Left colon (tissue), 2 donors: ENCODE measurements at regions not wholly inside any gene's neighbourhood (a gene's known extent, or its start where the extent isn't known, plus 50 kb on each side); places are given as distances from the start of the nearest gene placed in this dataset.
"Not testable (repeated sequence)": the region's sequence is repeated elsewhere in the genome, so short reads cannot be mapped to it uniquely, and the experiment has no call there.

ENCODE experiments used
- ATAC-seq: fragments of 200-7000 bp; cut with Tn5 transposase; one replicate; pipeline ENCODE4 v1.9.1; 2020; ENCODE audit warnings: mild to moderate bottlenecking, moderate library complexity
- DNase-seq, 2 donors: peaks; one replicate each; pipeline ENCODE4 v3.0.0-alpha.2; 2020
- intact Hi-C, 2 donors: fragments of 100-400 bp; cut with DNase I in 1 of 2; cut with micrococcal nuclease in 1 of 2; formaldehyde crosslinking; loops; one replicate each; pipeline versions ENCODE4 v1.11.2 to v1.14.0; 2022; cut with DNase I, micrococcal nuclease
- donor health status: DM: no; HTN: no; CAD: no.
- donor health status: DM: yes; HTN: yes; CAD: no.

DNA sequence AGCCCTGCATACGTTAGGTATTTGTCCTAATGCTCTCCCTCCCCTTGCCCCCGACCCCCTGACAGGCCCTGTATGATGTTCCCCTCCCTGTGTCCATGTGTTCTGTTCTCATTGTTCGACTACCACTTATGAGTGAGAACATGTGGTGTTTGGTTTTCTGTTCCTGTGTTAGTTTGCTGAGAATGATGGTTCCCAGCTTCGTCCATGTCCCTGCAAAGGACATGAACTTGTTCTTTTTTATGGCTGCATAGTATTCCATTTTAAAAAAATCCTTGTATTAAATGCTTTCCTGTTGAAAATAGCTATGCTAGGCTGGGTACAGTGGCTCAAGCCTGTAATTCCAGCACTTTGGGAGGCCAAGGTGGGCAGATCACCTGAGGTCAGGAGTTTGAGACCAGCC, 232.2 kb downstream of the RPLP1 start:
- intact Hi-C loops, DNase-seq, ATAC-seq: not testable (repeated sequence)

DNA sequence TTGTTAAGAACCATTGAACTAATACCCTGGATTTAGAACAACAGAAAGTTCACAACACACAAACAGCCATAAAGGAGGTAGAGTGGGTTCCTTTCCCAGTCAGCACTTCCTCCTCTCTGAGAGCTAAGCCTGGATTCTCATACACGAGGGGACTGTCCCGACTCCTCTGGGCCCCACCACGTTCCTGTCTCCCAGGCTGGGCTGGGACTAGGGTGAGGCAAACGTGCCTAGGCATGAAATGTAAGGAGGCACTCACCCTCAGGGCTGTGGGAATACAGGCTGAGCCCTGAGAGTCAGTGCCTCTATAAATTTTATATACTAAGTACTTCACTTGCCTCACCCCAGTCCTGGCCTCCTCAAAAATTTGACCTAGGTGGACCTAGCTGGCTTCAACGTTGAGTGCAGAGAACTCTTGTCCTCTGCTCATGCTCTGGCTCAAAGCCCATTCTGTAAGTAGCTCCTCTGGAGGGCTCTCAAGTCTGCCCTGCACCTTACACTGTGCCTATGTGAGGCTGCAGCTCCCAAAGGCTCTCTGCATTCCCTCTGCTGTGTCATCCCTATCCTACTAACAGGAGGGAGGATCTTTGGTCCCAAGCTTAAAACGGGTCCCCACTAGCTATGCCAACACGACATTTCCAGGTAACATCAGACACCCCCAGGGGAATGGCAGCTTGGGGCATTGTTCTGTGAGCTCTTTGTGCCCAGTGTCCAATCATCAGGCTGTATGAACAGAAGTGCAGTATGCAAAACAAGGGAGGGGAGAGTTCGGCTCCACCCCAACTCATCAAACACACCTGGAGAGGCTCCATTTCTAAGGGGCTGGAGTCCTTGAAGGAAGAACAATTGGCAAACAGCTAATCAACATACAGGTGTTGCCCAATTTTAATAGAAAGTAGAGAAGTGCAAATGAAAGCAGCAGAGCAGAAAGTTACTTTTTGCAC, 233.2 kb downstream of the RPLP1 start:
- ATAC-seq (peak; percentile 91), DNase-seq (peak in 1 of 2 donors; percentile 44)
- intact Hi-C loops = no loop called here

DNA sequence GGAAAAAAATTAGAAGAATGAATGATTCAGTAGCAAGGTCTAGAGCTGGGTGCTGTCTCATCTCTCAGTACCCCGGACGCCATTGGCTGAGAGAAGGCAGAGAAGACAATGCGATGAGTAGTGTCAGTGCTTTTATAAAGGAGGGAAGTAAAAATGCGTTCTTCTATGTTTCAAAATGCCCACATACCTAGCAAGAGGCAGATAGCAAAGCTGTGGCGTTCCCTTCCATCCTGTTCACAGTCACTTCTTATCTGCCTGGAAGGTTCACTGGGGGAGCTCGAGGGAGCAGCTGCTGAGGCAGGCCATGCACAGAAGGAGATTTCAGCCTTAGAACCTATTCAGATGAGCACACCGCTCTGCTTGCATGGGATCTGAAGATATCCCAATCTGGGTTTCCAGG, 234.0 kb downstream of the RPLP1 start:
- intact Hi-C loops = no loop called here
- no peak for ATAC-seq
- DNase-seq = no peak

DNA sequence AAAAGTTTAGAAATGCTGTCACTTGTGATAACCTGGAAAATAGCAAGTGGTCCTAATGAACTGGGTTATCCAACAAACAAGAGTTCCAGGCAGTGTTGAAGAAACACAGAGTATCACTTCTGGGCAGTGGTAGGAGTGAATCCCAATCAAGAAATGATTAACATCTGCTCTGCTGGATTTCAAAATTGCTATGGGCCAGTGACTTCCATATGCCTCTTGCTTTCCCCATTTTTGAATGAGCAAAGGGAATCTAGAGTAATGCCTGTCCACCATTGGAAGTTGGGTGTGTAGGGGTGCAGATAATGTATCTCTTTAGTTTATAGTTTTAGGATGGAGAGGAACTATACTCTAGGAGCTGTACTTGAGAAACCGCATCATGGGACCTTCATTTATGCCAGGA, 236.5 kb downstream of the RPLP1 start:
- no peak for ATAC-seq
- DNase-seq = no peak
- intact Hi-C loops = no loop called here

DNA sequence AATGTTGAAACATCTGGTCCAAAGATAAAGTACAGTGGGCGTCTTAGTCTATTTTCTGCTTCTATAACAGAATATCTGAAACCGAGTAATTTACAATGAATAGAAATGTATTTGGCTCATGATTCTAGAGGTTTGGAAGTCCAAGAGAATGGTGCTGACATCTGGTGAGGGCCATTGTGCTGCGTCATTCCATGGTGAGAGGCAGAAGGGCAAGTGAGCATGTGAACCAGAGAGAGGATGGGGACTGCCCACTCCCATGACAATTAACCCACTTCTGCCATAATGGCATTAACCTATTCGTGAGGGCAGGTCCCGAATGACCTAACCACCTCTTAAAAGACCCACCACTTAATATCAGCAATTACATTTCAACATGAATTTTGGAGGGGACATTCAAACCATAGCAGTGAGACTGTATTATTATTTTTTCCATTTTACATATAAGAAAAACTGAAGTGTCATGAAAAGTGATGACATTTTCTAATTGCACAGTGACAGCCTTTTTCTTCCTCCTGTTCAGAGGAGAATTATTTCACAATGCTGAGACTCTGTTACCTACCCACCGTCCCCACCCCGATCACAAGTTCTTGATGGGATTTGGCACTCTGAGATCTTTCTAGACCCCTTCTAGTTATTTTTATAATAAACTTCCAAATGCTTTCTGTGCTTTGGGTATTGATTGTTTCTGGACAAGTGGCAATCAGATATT, 238.8 kb downstream of the RPLP1 start:
- ATAC-seq = no peak
- intact Hi-C loops = no loop called here
- no peak for DNase-seq

DNA sequence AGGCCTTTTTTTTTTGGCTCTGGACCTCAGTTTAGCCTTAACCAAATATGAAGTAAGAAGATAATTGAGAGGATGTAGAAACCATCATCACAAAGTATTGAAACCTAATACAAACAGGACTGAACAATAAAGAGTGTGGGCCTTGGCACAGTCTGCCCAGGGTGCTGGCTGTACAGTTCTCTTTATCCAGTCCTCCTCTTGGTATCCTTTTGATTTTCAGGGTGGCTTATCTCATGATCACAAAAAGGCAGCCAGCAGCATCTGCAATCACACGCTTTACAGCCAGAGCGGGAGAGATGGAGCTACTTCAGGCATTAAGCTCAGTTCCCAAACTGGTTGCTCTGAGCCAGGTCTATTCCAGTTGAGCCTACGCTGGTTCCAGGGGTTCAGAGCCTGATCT, 239.7 kb downstream of the RPLP1 start:
- DNase-seq (no peak), ATAC-seq (no peak)
- intact Hi-C loops = no loop called here

DNA sequence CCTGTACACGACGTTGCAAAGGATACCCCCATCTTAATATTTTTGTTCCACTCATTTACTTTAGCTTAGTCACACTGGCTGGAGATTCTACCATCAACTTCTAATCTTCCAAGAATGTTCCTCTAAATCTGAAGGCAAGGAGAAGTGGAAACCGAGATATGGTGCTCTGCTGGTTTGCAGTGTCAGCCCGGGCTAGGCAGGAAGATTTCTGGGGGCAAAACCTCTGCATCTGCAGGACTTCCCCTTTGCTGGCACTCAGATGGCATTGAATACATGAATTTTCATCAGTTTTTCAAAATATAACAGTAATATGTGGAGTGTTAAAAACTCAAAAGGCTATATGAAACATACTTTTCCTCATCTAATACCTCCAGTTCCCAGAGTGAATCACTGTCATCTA, 240.4 kb downstream of the RPLP1 start:
- ATAC-seq (no peak), DNase-seq (no peak)
- intact Hi-C loops = no loop called here

DNA sequence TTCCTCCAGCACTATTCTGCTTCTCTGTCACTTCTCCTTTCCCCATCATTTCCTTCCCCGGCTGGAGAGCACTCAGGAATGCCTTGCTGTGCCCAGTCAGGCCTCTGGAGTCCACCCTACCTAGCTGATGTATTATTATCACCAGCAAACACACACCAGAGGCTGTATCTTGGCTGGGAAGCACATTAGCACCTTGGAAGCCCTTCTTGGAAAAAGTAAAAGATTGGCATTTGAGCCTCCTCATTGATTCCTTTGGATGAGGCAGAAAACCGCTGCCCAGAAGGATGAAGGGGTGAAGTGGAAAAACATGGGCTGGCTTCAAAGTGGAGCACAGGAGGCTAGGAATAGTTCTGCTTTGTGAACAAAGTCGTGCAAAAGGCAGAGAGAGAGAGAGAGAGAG, 244.3 kb downstream of the RPLP1 start:
- no peak for DNase-seq
- no peak for ATAC-seq
- intact Hi-C loops = no loop called here

DNA sequence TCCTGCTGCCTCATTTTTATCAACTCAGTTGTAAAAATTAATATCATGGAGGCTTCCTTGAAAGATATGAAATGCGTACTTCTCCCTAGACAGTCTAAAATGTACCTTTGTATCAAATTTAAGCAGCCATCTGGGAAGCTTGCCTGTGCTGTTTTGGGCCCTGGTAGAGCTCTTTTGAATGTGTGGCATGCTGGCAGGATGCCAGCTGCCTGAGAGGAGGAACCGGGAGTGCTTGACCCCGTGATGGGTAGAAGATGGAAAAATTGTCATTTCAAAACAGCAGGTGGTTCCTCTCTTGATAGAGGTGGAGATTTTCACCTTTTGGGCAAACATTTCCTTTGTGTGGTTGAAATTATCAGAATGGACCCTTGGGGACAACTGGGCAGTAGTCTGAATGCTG, 245.3 kb downstream of the RPLP1 start:
- no peak for ATAC-seq
- intact Hi-C loops = no loop called here
- no peak for DNase-seq

DNA sequence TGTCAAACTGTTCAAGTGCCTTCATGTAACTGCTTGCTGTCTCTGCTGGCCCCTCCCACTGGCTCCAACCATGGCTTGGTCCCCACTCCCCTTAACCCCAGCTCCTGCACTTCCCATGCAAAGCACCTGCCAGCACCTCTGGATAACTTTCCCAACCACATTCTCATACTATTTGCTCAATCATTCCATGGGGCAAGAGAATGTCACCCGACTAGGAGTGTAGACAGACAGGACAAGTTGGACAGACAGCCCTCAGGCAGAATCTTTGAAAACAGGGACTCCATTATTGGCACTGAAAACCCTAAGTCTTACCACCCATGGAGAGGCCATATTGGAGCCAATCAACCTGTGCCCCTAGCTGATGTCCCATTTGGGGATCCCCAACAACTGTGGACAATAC, 246.5 kb downstream of the RPLP1 start:
- no peak for DNase-seq
- no peak for ATAC-seq
- intact Hi-C loops = no loop called here

DNA sequence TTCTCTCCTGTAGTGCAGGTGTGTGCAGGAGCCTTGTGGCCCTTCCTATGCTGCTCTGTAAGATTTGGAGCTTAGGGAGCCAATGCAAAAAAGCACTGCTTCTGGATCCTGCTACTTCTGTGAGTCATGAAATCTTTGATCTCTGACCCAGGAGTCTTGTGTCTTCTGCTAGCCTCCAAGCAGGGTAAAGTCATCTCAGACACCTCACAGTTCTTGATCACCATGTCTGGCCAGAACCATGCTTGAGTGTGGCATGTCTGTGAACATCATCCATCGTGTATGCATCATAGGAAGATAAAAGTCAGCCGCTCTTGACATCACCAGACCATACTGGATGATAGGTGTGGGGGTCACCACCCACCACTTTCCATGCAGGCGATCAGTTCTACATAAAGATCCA, 247.8 kb downstream of the RPLP1 start:
- DNase-seq (no peak), ATAC-seq (no peak)
- intact Hi-C loops = no loop called here

DNA sequence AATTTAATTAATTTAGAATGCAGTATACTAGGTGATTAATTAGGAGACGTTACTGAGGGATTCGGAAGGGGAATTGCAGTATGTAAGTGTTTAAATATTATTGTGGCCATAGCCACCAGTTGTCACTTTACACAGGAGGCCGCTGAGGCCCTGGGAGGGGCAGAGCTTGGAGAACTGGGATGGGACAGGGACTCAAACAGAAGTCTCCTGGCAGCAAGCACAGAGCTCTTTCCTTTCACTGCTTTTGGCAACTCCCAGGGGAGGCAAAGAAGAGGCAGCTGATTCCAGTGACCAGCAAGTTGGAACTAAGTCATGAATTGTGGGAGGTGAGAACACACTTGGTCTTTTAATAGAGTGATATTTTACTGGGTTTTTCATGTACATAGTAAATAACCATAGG, 248.6 kb downstream of the RPLP1 start:
- intact Hi-C loops = no loop called here
- DNase-seq (no peak), ATAC-seq (no peak)

DNA sequence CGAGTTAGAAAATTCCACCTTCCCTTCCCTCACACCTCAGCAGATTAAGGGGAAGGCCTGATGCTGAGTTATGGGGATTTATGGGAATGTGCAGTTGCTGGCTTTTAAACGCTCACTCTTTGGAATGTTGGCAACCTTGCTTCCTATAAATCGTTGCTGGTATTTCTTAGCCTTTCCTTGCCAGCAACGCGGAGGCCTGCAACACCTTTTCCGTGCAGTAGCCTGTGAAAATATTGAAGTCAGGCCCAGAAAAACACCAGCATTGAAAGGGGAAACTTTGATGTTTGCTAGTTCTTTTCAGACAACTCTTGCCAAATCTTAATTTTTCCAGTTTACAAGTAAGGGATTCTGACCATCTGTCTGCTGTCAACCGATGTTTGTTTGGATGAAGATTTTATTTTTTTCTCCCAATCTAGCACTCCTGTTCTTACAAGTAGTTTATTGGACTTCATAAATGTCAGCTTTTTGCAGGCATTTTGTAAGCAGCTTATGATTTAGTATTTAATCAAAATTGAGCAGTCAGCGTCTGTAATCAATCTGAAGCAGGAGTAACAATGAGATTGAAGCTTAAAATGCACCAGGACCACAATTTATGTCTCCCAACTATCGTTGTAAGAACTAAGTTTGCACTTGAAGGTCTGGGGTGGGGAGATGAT, 251.0 kb downstream of the RPLP1 start:
- ATAC-seq = no peak
- intact Hi-C loops = no loop called here
- no peak for DNase-seq

DNA sequence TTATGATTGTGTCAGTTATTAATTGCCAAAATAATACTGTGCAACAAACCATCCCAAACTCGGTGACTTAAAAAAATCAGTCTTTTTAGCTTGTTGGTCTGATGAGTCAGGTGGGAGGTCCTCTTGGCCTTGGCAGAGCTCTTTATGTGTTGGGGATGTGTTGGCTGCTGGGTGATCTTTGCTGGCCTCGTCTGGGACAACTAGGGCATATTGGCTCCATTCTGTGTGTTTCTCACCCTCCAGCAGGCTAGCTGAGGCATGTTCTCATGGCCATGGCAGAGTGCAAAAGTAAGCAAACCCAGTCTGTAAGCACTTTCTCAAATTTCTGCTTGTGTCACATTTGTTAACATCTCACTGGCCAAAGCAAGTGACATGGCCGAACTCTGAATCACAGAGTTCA, 251.6 kb downstream of the RPLP1 start:
- DNase-seq (no peak), ATAC-seq (no peak)
- intact Hi-C loops = no loop called here

DNA sequence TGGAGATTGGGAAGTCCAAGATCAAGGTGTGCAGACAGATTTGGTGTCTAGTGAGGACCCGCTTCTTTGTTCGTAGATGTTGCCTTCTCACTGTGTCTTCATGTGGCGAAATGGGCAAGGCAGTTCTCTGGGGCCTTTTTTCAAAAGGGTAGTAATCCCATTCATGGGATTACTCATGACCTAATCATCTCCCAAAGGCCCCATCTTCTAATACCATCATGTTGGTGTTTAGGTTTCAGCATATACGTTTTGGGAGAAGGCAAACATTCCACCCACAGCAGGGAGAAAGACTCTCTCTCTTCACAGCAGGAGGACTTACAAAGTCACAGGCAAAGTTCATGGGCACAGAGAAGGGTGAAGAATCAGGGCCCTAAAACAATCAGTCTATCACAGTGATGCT, 252.1 kb downstream of the RPLP1 start:
- intact Hi-C loops = no loop called here
- no peak for ATAC-seq
- DNase-seq = no peak

DNA sequence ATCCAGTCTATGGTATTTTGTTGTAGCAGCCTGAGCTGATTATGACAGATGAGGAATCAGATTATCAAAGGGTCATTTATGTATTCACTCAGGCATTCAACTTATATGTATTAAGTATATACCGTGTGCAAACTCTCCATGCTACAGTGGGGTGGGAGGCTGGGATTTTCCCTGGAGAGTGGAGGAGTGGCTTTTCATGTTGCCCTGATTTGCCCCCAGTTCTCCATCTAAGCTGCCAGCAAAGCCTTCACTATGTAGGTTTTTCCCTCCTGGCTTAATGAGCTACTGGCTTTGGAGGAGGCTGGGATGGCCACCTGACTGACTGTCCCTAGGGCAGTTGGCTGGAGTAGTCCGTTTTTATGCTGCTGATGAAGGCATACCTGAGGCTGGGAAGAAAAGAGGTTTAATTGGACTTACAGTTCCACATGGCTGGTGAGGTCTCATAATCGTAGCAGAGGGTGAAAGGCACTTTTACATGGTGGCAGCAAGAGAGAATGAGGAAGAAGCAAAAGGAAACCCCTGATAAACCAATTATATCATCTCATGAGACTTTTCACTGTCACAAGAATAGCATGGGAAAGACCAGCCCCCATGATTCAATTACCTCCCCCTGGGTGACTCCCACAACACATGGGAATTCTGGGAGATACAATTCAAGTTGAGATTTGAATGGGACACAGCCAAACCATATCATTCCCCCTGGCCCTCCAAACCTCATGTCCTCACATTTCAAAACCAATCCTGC, 253.9 kb downstream of the RPLP1 start:
- DNase-seq (no peak), ATAC-seq (no peak)
- intact Hi-C loops = no loop called here

DNA sequence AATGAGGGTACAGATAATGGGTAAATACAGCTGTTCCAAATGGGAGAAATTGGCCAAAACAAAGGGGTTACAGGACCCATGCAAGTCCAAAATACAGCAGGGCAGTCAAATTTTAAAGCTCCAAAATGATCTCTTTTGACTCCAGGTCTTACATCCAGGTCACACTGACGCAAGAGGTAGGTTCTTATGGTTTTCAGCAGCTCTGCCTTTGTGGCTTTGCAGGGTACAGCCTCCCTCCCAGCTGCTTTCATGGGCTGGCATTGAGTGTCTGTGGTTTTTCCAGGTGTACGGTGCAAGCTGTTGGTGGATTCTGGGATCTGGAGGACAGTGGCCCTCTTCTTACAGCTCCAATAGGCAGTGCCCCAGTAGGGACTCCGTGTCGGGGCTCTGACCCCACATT, 254.6 kb downstream of the RPLP1 start:
- ATAC-seq, DNase-seq, intact Hi-C loops: not testable (repeated sequence)

DNA sequence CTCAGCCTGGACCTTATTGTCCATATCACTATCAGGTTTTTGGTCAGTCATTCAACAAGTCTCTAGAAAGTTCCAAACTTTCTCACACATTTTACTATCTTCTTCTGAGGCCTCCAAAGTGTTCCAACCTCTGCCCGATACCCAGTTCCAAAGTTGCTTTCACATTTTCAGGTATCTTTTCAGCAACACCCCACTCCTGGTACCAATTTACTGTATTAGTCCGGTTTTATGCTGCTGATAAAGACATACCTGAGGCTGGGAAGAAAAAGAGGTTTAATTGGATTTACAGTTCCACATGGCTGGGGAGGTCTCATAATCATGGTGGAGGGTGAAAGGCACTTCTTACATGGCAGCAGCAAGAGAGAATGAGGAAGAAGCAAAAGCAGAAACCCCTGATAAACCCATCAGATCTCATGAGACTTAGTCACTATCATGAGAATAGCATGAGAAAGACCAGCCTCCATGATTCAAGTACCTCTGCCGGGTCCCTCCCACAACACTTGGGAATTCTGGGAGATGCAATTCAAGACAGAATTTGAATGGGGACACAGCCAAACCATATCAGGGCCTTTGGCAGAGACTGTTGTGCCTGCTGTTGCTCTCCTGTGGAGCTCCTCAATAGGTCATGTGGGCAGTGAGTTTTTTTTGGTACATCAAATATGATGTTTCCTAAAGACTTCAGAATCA, 256.0 kb downstream of the RPLP1 start:
- ATAC-seq, DNase-seq, intact Hi-C loops: not testable (repeated sequence)

DNA sequence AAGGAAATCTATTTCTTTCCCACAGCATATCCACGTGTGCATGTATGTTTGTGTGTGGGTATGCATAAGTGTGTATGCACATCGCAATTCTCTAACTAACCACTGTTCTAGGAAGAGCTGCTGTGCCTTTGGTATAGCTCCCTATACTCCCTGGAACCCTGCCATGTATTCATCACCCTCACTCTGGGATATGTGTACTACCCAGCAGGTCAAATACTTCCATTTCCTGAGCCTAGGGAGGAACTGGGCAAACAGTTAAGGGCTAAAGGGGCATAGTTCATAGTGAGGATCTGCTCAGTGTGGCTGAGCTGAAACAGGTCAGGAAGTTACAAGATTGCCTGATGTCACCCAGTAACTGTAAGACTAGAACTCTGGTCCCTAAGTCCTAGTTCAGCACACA, 260.4 kb downstream of the RPLP1 start:
- ATAC-seq = peak; percentile 80
- intact Hi-C loops = no loop called here

More for the DNA sequence above, 260.4 kb downstream of the RPLP1 start:
- no peak for DNase-seq
